ENCODE measurements at regions not wholly inside any gene's neighbourhood (a gene's known extent, or its start where the extent isn't known, plus 50 kb on each side); places are given as distances from the start of the nearest gene placed in this dataset.

DNA sequence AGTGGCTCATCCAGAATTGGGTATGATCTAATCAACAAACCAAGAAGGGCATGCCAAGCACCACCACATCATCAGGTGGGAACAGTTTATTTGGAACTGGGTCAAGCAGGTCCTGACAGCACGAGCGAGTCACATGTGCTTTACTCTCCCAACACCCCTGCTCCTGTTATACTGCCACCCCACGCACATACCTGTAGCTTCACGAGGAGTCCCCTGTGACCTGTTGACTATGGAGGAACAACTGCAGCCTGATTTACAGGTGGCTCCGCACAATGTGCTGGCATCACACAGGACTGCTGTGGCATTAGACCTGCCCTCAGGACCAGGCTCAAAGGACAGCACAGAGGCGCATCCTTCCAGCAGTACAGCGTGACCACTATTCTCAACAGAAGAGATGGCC is 70.8 kb upstream of the LRRN2 start:
- TF ChIP-seq, protein P1, sequence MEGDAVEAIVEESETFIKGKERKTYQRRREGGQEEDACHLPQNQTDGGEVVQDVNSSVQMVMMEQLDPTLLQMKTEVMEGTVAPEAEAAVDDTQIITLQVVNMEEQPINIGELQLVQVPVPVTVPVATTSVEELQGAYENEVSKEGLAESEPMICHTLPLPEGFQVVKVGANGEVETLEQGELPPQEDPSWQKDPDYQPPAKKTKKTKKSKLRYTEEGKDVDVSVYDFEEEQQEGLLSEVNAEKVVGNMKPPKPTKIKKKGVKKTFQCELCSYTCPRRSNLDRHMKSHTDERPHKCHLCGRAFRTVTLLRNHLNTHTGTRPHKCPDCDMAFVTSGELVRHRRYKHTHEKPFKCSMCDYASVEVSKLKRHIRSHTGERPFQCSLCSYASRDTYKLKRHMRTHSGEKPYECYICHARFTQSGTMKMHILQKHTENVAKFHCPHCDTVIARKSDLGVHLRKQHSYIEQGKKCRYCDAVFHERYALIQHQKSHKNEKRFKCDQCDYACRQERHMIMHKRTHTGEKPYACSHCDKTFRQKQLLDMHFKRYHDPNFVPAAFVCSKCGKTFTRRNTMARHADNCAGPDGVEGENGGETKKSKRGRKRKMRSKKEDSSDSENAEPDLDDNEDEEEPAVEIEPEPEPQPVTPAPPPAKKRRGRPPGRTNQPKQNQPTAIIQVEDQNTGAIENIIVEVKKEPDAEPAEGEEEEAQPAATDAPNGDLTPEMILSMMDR (IDR thresholded peaks at IDR 0.05), result no peak
- TF ChIP-seq POLR2A (IDR thresholded peaks at IDR 0.05), result no peak

All from uterus (tissue), 2 donors.